ENCODE measurements at regions not wholly inside any gene's neighbourhood (a gene's known extent, or its start where the extent isn't known, plus 50 kb on each side); places are given as distances from the start of the nearest gene placed in this dataset.

DNA sequence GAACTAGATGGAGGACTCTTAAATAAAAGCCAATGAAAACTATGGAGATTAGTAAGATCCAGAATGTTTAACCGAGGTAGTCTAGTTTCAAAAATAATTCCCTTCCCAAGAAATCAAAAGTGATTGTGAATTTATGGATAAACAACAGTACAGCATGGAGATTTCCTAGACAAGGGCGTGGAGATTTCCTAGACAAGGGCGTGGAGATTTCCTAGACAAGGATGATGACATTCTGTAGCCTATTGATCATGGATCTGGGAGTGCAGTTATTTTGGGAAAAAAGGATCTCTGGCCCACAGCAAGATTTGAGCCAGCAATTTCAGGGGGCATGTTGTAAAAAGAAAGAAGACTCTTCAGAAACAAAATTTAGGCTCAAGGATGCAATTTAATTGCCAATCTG is 175.3 kb downstream of the RAP2B start:
- no peak overlapping the region for H3K4me3 Mint-ChIP-seq (ENCODE audit: unreplicated experiment)
- H3K9me3 ChIP-seq, result peaks cover 3% of the 10 kb centered on the region
- no peaks in the 10 kb centered on the region for H3K27me3 Mint-ChIP-seq (ENCODE audit: insufficient read depth, unreplicated experiment)
- no peaks in the 10 kb centered on the region for H3K36me3 Mint-ChIP-seq (ENCODE audit: insufficient read depth, unreplicated experiment)
- POLR2A ChIA-PET, result no interaction called here
- H3K9me3 Mint-ChIP-seq (ENCODE audit: unreplicated experiment), result peaks cover 29% of the 10 kb centered on the region
- no peak overlapping the region for H3K27ac Mint-ChIP-seq (ENCODE audit: unreplicated experiment)
- no peaks in the 10 kb centered on the region for H3K4me1 ChIP-seq
- H3K36me3 ChIP-seq (ENCODE audit: control insufficient read depth, insufficient read depth, low read length), result no peaks in the 10 kb centered on the region
- no peak for DNase-seq
- no peaks in the 10 kb centered on the region for H3K27me3 ChIP-seq (replicated peaks; ENCODE audit: control insufficient read depth, insufficient read depth, low read length)
- no peaks in the 10 kb centered on the region for H3K4me1 Mint-ChIP-seq (ENCODE audit: low read depth, unreplicated experiment)
- intact Hi-C loops (cut with micrococcal nuclease; ENCODE audit: unreplicated experiment), result no loop called here
- CTCF ChIA-PET, result no interaction called here
- H3K4me3 ChIP-seq (ENCODE audit: low read depth, low read length), result no peak overlapping the region
- no TSS peak for BruUV-seq (replicated peaks)
- TF ChIP-seq, protein P1, sequence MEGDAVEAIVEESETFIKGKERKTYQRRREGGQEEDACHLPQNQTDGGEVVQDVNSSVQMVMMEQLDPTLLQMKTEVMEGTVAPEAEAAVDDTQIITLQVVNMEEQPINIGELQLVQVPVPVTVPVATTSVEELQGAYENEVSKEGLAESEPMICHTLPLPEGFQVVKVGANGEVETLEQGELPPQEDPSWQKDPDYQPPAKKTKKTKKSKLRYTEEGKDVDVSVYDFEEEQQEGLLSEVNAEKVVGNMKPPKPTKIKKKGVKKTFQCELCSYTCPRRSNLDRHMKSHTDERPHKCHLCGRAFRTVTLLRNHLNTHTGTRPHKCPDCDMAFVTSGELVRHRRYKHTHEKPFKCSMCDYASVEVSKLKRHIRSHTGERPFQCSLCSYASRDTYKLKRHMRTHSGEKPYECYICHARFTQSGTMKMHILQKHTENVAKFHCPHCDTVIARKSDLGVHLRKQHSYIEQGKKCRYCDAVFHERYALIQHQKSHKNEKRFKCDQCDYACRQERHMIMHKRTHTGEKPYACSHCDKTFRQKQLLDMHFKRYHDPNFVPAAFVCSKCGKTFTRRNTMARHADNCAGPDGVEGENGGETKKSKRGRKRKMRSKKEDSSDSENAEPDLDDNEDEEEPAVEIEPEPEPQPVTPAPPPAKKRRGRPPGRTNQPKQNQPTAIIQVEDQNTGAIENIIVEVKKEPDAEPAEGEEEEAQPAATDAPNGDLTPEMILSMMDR (IDR thresholded peaks at IDR 0.05; ENCODE audit: insufficient read depth in 1 of 2, low read depth in 1 of 2, low read length in 1 of 2, severe bottlenecking in 1 of 2, unreplicated experiment in 1 of 2), result no peak

DNA sequence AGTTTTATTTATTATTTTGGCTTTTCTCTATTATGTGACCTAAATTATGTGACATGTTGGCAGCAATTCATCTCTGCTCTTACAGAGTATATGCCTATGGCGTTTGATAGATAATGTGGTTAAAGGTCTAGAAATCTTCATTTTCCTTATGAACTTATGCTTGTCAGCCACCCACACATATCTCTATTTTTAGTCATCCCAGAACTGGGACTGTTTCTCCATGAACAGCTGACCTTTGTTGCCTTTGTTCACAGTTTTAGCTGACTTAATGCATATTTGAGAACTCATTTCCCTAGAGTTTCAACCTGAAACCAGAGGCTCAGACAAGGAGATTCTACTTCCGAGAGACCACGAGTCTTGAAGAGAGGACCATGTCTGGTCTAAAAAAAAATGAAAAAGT is 176.5 kb downstream of the RAP2B start:
- H3K27ac Mint-ChIP-seq (ENCODE audit: unreplicated experiment), result no peak overlapping the region
- no peaks in the 10 kb centered on the region for H3K36me3 Mint-ChIP-seq (ENCODE audit: insufficient read depth, unreplicated experiment)
- ChIA-PET CTCF (no interaction called here), POLR2A (no interaction called here)
- no peaks in the 10 kb centered on the region for H3K36me3 ChIP-seq (ENCODE audit: control insufficient read depth, insufficient read depth, low read length)
- intact Hi-C loops (cut with micrococcal nuclease; ENCODE audit: unreplicated experiment), result no loop called here
- H3K4me3 ChIP-seq (ENCODE audit: low read depth, low read length), result no peak overlapping the region
- H3K9me3 Mint-ChIP-seq (ENCODE audit: unreplicated experiment), result peaks cover 29% of the 10 kb centered on the region
- no TSS peak for BruUV-seq (replicated peaks)
- TF ChIP-seq, protein P1 (IDR thresholded peaks at IDR 0.05; ENCODE audit: insufficient read depth in 1 of 2, low read depth in 1 of 2, low read length in 1 of 2, severe bottlenecking in 1 of 2, unreplicated experiment in 1 of 2), result no peak
- DNase-seq, result no peak
- no peaks in the 10 kb centered on the region for H3K27me3 Mint-ChIP-seq (ENCODE audit: insufficient read depth, unreplicated experiment)
- peaks cover 7% of the 10 kb centered on the region; the same call in 1 of the 2 replicates for H3K4me1 ChIP-seq
- H3K4me3 Mint-ChIP-seq (ENCODE audit: unreplicated experiment), result no peak overlapping the region
- H3K4me1 Mint-ChIP-seq (ENCODE audit: low read depth, unreplicated experiment), result no peaks in the 10 kb centered on the region
- peaks cover 3% of the 10 kb centered on the region for H3K9me3 ChIP-seq
- H3K27me3 ChIP-seq (replicated peaks; ENCODE audit: control insufficient read depth, insufficient read depth, low read length), result no peaks in the 10 kb centered on the region

GRCh38 chr3:153339065-153339464 is 177.0 kb downstream of the RAP2B start:
- no peaks in the 10 kb centered on the region for H3K4me1 Mint-ChIP-seq (ENCODE audit: low read depth, unreplicated experiment)
- H3K9me3 Mint-ChIP-seq (ENCODE audit: unreplicated experiment), result peaks cover 29% of the 10 kb centered on the region
- no peak for DNase-seq
- ChIA-PET CTCF (no interaction called here), POLR2A (no interaction called here)
- no peaks in the 10 kb centered on the region for H3K36me3 ChIP-seq (ENCODE audit: control insufficient read depth, insufficient read depth, low read length)
- no peaks in the 10 kb centered on the region for H3K27me3 ChIP-seq (replicated peaks; ENCODE audit: control insufficient read depth, insufficient read depth, low read length)
- no peaks in the 10 kb centered on the region for H3K36me3 Mint-ChIP-seq (ENCODE audit: insufficient read depth, unreplicated experiment)
- no peak overlapping the region for H3K27ac Mint-ChIP-seq (ENCODE audit: unreplicated experiment)
- BruUV-seq (replicated peaks), result no TSS peak
- H3K4me1 ChIP-seq, result peaks cover 11% of the 10 kb centered on the region; the same call in 1 of the 2 replicates
- H3K4me3 ChIP-seq (ENCODE audit: low read depth, low read length), result no peak overlapping the region
- intact Hi-C loops (cut with micrococcal nuclease; ENCODE audit: unreplicated experiment), result no loop called here
- TF ChIP-seq, protein P1 (IDR thresholded peaks at IDR 0.05; ENCODE audit: insufficient read depth in 1 of 2, low read depth in 1 of 2, low read length in 1 of 2, severe bottlenecking in 1 of 2, unreplicated experiment in 1 of 2), result no peak
- H3K9me3 ChIP-seq, result peaks cover 3% of the 10 kb centered on the region
- no peaks in the 10 kb centered on the region for H3K27me3 Mint-ChIP-seq (ENCODE audit: insufficient read depth, unreplicated experiment)
- H3K4me3 Mint-ChIP-seq (ENCODE audit: unreplicated experiment), result no peak overlapping the region

Measured in Caco-2 (cell line).